GM18870 (cell line): ENCODE measurements at regions not wholly inside any gene's neighbourhood (a gene's known extent, or its start where the extent isn't known, plus 50 kb on each side); places are given as distances from the start of the nearest gene placed in this dataset.

Experiments
- ATAC-seq: cut with Tn5 transposase; IDR thresholded peaks from one replicate; pipeline ENCODE4 v1.9.1; 2021; ENCODE audit warnings: moderate library complexity; ENCODE audit not compliant: unreplicated experiment

GRCh38 chr12:74418573-74418972 lies 119.1 kb upstream of the ATXN7L3B start:
- no peak for ATAC-seq

- no peak for ATAC-seq
Observed at GRCh38 chr12:74424778-74425177, 112.9 kb upstream of the ATXN7L3B start.

- ATAC-seq = no peak
Observed at GRCh38 chr12:74426091-74426490, 111.5 kb upstream of the ATXN7L3B start.

GRCh38 chr12:74429535-74429934 lies 108.1 kb upstream of the ATXN7L3B start:
- ATAC-seq = no peak

GRCh38 chr12:74431801-74432200 lies 105.8 kb upstream of the ATXN7L3B start:
- no peak for ATAC-seq

- ATAC-seq = no peak
Observed at GRCh38 chr12:74440469-74440868, 97.2 kb upstream of the ATXN7L3B start.

GRCh38 chr12:74441872-74442271 lies 95.8 kb upstream of the ATXN7L3B start:
- ATAC-seq = no peak

GRCh38 chr12:74446466-74446865 lies 91.2 kb upstream of the ATXN7L3B start:
- no peak for ATAC-seq

GRCh38 chr12:74449872-74450271 lies 87.8 kb upstream of the ATXN7L3B start:
- no peak for ATAC-seq

GRCh38 chr12:74454109-74454508 lies 83.5 kb upstream of the ATXN7L3B start:
- ATAC-seq = no peak

GRCh38 chr12:74455429-74455828 lies 82.2 kb upstream of the ATXN7L3B start:
- ATAC-seq = no peak

- no peak for ATAC-seq
Observed at GRCh38 chr12:74456431-74456830, 81.2 kb upstream of the ATXN7L3B start.

GRCh38 chr12:74468401-74468800 lies 69.2 kb upstream of the ATXN7L3B start:
- no peak for ATAC-seq

GRCh38 chr12:74476234-74476633 lies 61.4 kb upstream of the ATXN7L3B start:
- no peak for ATAC-seq

- ATAC-seq = no peak
Observed at GRCh38 chr12:74481078-74481477, 56.6 kb upstream of the ATXN7L3B start.

- no peak for ATAC-seq
Observed at GRCh38 chr12:74482115-74482514, 55.5 kb upstream of the ATXN7L3B start.

- no peak for ATAC-seq
Observed at GRCh38 chr12:74483057-74483456, 54.6 kb upstream of the ATXN7L3B start.
